SIG-M5 treated with dmso at 0.1 percent for 504 hours (cell line): ENCODE measurements at regions not wholly inside any gene's neighbourhood (a gene's known extent, or its start where the extent isn't known, plus 50 kb on each side); places are given as distances from the start of the nearest gene placed in this dataset.

Experiments used
- DNase-seq: peaks from one replicate; lab custom pipeline; 2025; ENCODE audit not compliant: unreplicated experiment; lab: John Stamatoyannopoulos, UW

DNA sequence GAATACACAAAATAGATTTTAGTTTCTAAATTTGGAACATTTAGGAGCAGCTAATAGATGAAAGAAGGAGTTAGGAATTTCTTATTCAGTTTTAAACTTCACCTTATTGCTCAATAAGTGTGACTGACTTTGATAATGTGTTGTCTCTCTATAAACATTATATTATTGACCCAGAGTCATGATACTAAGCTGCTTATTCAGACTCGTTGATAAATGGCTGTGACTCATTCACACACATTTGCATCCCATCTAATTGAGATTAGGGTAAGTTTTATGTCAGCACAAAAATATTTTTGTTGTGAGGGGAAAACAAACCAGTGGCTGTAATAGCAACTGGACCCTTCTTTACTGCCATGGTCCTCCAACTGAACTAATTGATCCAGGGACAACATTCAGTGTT, 137.6 kb downstream of the GOLIM4 start:
- DNase-seq = no peak

GRCh38 chr3:167952969-167953368, 142.8 kb downstream of the GOLIM4 start:
- no peak for DNase-seq

DNA sequence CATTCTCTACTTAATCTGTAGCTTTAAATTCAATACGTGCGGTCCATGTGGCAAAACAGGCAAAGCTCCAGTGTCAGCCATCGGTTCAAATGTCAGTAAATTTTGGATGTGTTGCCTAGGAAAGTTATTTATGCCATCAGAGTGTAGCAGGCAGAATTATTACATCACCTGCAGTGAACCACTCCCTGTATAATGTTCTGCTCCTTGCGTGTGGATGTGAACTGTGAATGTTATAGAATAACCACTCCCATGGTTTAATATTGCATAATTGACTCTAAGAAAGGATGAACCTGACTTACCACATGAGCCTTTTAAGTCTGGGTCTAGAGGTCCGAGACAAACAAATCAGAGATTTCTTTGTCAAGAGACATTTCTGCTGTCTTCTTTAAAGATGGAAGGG, 145.5 kb downstream of the GOLIM4 start:
- no peak for DNase-seq

GRCh38 chr3:167941234-167941995, 154.3 kb downstream of the GOLIM4 start:
- DNase-seq = peak; percentile 63

DNA sequence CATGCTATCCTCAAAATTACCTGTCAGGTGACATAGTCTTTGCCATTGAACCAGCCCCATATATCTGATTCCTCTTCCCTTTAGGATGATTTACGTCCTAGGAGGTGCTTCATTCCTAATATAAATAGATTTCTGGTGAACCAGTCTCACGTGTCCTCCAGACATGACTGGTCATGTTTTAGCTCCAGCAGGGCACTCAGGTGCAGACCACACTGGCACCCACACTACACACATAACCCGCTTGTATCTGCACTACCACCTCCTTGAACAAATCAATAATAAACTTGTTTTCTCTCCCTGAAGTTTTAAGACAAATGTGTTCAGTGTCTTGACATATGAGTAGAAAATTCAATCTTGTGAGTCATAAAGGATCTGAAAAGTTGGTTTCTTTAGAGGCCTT, 155.5 kb downstream of the GOLIM4 start:
- no peak for DNase-seq

- no peak for DNase-seq
Measured at GRCh38 chr3:167938516-167938915, 157.2 kb downstream of the GOLIM4 start.

DNA sequence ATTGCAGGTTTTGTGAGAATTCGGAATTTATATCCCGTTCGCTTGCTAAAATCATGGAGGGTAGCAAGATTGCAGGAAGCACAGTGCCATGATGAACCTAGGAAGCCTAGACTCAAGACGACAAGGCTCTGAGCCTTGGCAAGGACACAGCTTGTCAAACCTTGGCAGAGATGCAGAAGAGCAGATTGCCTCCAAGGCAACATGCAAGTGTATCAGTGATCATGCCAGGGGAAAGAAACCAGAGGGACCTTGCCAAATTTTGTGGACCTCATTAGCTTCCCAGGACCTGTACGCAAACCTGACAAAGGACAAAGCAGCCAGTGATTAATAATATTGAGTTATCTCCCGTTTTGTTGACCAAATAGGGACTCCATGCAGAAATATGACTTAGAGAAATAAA, 159.7 kb downstream of the GOLIM4 start:
- DNase-seq = no peak

DNA sequence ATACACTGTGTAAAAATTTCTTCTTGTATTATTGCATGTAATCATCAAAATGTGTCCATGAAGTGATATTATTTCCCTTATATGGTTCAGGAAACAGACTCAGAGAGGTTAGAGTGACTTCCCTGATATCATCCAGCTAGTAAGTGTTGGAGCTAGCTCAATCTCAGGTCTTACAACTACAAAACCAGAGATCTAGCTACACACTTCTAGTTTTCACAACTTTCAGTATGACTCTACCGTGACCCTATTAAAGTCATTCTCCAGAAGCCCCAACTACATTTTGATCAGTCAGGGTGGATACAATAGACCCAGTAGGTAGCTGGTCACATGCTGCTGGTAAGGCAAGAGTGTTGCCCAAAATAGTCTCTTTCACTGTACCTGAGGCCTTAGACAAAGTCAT, 165.3 kb downstream of the GOLIM4 start:
- no peak for DNase-seq

DNA sequence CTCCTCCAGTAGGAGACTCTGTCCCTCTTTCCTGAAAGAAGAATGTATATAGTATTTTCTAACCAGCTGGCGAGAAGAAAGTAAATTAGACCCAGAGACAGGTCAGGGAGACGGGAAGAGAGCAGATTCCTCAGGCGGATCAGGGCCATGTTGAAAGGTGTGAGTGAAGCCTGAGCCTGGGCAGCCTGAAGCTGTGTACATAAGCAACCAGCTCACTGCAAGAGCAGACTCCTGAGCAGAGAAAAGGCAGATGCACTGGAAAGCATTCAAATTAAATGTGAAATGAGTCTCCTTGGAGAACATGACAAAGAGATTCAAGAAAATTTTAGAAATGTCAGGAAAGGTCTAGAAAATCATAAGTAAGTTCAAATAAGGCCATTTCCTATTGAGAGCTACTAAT, 165.8 kb downstream of the GOLIM4 start:
- DNase-seq = no peak

DNA sequence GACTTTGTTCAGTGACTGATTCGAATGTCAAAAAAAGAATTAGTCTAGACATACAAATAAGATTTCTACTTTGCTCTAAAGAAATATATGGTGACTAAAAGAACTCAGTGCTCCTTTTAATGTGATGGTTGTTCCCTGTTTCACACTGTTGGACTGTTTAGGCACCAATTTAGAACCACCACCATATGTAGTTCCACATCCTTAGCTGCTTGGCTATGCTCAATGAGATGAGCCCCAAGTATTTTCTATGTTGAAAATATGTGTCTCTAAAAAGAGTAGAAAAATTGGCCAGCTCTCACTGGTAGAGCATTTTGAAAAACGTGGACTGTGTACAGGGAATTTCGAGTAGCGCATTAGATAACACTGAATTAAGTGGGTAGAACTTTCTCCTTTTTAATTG, 167.3 kb downstream of the GOLIM4 start:
- DNase-seq = no peak

- no peak for DNase-seq
Measured at GRCh38 chr3:167920747-167921146, 175.0 kb downstream of the GOLIM4 start.

DNA sequence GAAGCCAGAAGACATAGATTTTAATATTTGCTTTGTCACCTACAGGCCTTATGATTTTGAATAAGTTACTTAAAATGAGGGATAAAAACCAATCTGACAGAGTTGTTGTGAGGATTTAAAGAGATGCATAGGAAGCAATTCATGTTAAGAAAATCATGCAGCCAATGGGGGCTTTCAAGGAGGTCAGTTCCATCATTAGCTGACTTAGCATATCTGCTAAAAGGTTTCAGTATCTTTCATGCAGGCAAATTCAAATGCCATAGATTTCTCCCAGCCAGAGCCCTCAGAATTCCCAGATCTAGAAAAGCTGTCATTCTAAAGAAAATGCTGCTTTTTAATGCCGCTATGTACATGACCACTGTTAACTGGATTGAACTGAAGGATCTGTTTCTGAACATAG, 176.1 kb downstream of the GOLIM4 start:
- no peak for DNase-seq

DNA sequence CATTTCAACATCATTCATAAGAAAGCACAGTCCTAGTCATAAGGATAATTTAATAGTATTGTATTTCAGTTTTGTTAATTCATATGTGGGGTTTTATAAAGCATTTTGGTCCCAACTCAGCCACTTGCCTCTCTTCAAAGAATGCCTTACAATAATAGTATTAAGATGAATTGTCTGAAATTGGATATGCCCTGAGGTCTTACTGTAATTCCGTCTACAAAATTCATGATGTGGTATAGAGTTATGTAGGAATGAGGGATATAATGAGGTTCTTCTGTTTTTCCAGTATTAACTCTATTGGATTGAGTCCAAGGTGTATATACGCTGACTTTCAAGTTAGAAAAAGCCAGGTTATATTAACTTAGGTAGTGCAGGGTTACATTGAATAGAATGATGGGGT, 177.0 kb downstream of the GOLIM4 start:
- no peak for DNase-seq

GRCh38 chr3:167918008-167918596, 177.6 kb downstream of the GOLIM4 start:
- DNase-seq = no peak

DNA sequence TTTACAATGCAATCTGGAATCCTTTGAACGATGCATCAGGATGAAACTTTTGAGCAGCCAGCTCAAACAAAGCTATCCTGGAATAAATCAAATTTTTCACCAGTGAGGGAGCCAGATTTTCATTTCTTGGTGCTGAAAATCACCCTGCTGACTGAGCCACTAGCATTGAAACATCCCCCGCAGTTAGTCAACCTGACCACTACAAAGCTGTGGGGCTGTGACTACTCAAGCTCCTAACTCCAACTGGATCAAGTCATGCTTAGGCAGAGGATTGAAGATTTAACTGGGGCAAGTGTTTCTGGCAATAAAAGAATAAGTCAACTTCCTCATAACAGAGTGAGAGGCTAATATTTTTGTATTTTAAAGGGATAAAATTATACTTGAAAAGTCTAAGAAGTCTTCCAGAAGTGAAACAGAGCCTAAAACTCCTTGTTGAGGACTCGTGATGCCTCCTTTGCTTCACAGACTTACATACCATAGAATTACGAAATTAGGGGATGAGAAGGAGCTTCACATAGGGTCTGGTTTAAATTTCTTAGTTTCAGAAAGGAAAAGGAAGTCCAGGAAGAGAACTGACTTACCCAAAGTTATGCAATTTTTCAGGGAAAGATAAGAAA, 177.8 kb downstream of the SERPINI1 start:
- DNase-seq = peak; percentile 51

- no peak for DNase-seq
Measured at GRCh38 chr3:167909952-167910351, 174.4 kb downstream of the SERPINI1 start.

GRCh38 chr3:167909504-167909896, 174.0 kb downstream of the SERPINI1 start:
- no peak for DNase-seq

DNA sequence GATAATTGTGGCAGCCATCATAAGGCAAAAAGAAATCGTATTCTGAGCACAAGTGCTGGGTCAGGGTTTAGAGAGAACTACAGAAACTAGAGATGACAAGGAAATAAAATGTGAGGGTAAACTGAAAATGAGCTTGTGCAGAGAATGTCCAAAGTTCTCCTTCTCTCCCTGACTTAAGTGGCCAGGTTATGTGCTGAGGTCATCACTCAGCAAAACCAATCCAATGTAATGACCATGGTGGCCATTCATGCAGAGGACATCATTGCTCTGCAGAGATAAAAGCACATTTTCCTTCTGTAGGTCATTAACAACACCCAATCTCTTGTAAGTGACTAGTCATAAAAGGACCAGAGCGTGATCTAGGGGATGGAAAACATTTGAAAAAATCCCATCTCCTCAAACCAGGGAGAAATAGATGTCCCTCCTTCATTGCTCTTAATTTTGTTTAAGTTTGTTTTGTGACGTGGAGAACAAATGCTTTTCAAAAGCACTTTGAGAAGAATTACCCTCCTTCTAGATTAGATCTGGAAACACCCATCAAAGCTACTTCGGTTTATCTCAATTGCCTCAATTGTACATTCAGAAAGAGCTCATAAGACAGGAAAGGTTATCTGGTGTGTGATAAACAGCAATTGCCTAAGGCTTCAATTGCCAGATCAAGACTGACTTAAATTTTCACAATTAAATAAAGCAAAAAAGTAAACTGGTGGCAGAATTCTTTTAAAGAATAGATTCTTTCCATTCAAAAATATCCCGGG, 173.4 kb downstream of the SERPINI1 start:
- DNase-seq = no peak

GRCh38 chr3:167908221-167908620, 172.7 kb downstream of the SERPINI1 start:
- DNase-seq = no peak

DNA sequence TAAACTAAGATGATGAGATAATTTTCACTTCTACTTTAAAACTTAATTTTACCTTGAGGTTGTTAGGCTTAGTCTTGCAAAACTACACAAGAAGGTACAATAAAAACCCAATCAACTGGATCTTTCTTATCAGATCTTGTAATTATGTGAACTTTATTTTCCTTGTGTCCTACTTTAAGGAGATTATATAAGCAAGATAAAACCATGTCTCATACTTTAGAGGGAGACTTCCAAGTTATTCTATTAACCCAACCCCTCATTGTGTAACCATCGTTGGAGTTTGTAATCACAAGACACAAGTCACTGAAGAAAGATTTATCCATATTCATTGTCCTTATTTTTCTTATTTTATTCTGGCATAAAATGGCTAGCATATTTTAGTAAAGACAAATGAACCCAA, 165.6 kb downstream of the SERPINI1 start:
- DNase-seq = no peak

DNA sequence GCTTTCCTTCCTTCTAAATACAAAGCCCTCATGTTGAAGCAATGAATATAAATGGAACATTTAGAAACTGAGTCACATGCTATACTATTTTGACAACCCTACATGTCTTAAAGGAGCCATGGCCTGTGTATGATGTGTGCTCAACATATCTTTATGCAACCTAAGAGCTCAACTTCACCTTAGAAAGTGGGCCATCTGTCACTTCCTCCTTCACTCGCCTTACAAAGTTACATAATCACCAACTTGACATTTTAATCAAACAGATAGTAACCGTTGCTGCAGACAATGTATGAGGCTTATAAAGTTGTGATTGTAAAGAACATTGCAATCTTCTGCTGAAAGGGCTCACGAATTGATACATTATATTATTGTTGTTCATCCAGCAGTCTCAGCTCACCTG, 163.6 kb downstream of the SERPINI1 start:
- peak; percentile 61 for DNase-seq

- no peak for DNase-seq
Measured at GRCh38 chr3:167898091-167898490, 162.6 kb downstream of the SERPINI1 start.
